ENCODE measurements at regions not wholly inside any gene's neighbourhood (a gene's known extent, or its start where the extent isn't known, plus 50 kb on each side); places are given as distances from the start of the nearest gene placed in this dataset.
"Not testable (repeated sequence)": the region's sequence is repeated elsewhere in the genome, so short reads cannot be mapped to it uniquely, and the experiment has no call there.

DNA sequence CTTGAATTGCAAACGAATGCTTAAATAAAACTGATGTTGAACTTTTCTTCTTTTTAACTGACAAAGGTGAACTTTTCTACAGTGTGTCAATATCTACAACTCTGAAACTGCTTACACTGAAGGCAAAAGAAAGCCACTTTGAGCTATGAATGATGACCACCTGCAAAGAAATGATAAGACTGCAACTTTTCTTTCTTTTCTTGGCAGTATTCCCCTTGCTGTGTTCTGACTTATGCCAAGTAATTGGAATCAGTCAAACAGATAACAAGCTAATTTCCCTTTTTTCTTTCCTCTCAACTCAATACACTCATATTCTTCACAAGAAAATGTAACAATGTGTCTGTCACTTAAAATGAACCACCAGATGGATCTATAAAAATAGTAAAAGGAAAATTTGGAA is 588.1 kb upstream of the BRINP3 start:
- TF ChIP-seq CTCF (IDR thresholded peaks at IDR 0.05; ENCODE audit: borderline replicate concordance, extremely low read depth, insufficient read depth): no peak

GRCh38 chr1:191074881-191075280 is 597.2 kb upstream of the BRINP3 start:
- no peak for TF ChIP-seq CTCF (IDR thresholded peaks at IDR 0.05; ENCODE audit: borderline replicate concordance, extremely low read depth, insufficient read depth)
- FAIRE-seq (no peak), DNase-seq (no peak)
- no peaks in the 10 kb centered on the region for H3K36me3 ChIP-seq (ENCODE audit: control insufficient read depth in 2 of 3, insufficient read depth in 3 of 3, low read length in 3 of 3)
- no peaks in the 10 kb centered on the region for H3K4me1 ChIP-seq (ENCODE audit: control insufficient read depth in 2 of 3, insufficient read depth in 2 of 3, low read depth in 1 of 3, low read length in 3 of 3)
- H3K27me3 ChIP-seq (ENCODE audit: control insufficient read depth, insufficient read depth, low read length): no peaks in the 10 kb centered on the region
- no peaks in the 10 kb centered on the region for H3K9me3 ChIP-seq (ENCODE audit: control insufficient read depth in 2 of 3, insufficient read depth in 1 of 3, low read length in 3 of 3)
- no peak overlapping the region for H3K9ac ChIP-seq (ENCODE audit: low read length in 3 of 3)
- no peak overlapping the region for H3K4me3 ChIP-seq (ENCODE audit: low read length in 3 of 3)
- no peak overlapping the region for H3K27ac ChIP-seq (ENCODE audit: low read depth in 2 of 2, low read length in 2 of 2)
- intact Hi-C loops (cut with DNase I): no loop called here

More for the DNA sequence above, 588.1 kb upstream of the BRINP3 start:
- Histone ChIP-seq H3K9me3 (ENCODE audit: control insufficient read depth in 2 of 3, insufficient read depth in 1 of 3, low read length in 3 of 3) (no peaks in the 10 kb centered on the region), H3K27ac (ENCODE audit: low read depth in 2 of 2, low read length in 2 of 2) (no peak overlapping the region), H3K4me3 (ENCODE audit: low read length in 3 of 3) (no peak overlapping the region), H3K4me1 (ENCODE audit: control insufficient read depth in 2 of 3, insufficient read depth in 2 of 3, low read depth in 1 of 3, low read length in 3 of 3) (no peaks in the 10 kb centered on the region), H3K9ac (ENCODE audit: low read length in 3 of 3) (no peak overlapping the region), H3K27me3 (ENCODE audit: control insufficient read depth, insufficient read depth, low read length) (no peaks in the 10 kb centered on the region), H3K36me3 (ENCODE audit: control insufficient read depth in 2 of 3, insufficient read depth in 3 of 3, low read length in 3 of 3) (no peaks in the 10 kb centered on the region)
- FAIRE-seq: no peak
- intact Hi-C loops (cut with DNase I): no loop called here
- DNase-seq: no peak

DNA sequence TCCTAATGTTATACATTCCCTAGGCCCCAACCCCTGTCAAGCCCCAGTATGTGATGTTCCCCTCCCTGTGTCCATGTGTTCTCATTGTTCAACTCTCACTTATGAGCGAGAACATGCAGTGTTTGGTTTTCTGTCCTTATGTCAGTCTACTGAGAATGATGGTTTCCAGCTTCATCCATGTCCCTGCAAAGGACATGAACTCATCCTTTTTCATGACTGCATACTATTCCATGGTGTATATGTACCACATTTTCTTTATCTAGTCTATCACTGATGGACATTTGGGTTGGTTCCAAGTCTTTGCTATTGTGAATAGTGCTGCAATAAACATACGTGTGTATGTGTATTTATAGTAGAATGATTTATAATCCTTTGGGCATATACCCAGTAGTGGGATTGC is 605.4 kb upstream of the BRINP3 start:
- H3K9me3 ChIP-seq (ENCODE audit: control insufficient read depth in 2 of 3, insufficient read depth in 1 of 3, low read length in 3 of 3); H3K27ac ChIP-seq (ENCODE audit: low read depth in 2 of 2, low read length in 2 of 2); H3K9ac ChIP-seq (ENCODE audit: low read length in 3 of 3); intact Hi-C loops (cut with DNase I); H3K36me3 ChIP-seq (ENCODE audit: control insufficient read depth in 2 of 3, insufficient read depth in 3 of 3, low read length in 3 of 3); H3K27me3 ChIP-seq (ENCODE audit: control insufficient read depth, insufficient read depth, low read length); H3K4me1 ChIP-seq (ENCODE audit: control insufficient read depth in 2 of 3, insufficient read depth in 2 of 3, low read depth in 1 of 3, low read length in 3 of 3); DNase-seq; FAIRE-seq; H3K4me3 ChIP-seq (ENCODE audit: low read length in 3 of 3): not testable (repeated sequence)

DNA sequence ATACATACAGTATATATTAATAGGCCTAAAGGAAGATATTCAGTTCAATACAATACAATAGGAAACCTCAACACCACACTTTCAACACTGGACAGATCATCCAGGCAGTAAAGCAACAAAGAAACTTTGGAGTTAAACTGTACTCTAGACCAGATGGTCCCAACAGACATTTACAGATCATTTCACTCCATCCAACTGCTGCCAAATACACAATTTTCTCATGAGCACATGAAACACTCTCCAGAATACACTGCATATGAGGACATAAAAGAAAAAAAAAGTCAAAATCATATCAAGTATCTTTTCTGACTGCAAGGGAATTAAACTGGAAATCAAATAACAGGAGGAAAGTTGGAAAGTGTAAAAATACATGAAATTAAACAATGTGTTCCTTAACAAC is 607.5 kb upstream of the BRINP3 start:
- no peak for TF ChIP-seq CTCF (IDR thresholded peaks at IDR 0.05; ENCODE audit: borderline replicate concordance, extremely low read depth, insufficient read depth)
- no peak overlapping the region for H3K4me3 ChIP-seq (ENCODE audit: low read length in 3 of 3)
- no peaks in the 10 kb centered on the region for H3K36me3 ChIP-seq (ENCODE audit: control insufficient read depth in 2 of 3, insufficient read depth in 3 of 3, low read length in 3 of 3)
- no peak overlapping the region for H3K27ac ChIP-seq (ENCODE audit: low read depth in 2 of 2, low read length in 2 of 2)
- H3K27me3 ChIP-seq (ENCODE audit: control insufficient read depth, insufficient read depth, low read length): no peaks in the 10 kb centered on the region
- intact Hi-C loops (cut with DNase I): no loop called here
- no peaks in the 10 kb centered on the region for H3K4me1 ChIP-seq (ENCODE audit: control insufficient read depth in 2 of 3, insufficient read depth in 2 of 3, low read depth in 1 of 3, low read length in 3 of 3)
- FAIRE-seq (no peak), DNase-seq (no peak)
- H3K9ac ChIP-seq (ENCODE audit: low read length in 3 of 3): no peak overlapping the region
- no peaks in the 10 kb centered on the region for H3K9me3 ChIP-seq (ENCODE audit: control insufficient read depth in 2 of 3, insufficient read depth in 1 of 3, low read length in 3 of 3)

Data from kidney (tissue), 13 donors.